Vagina (tissue), 2 donors: ENCODE measurements at regions not wholly inside any gene's neighbourhood (a gene's known extent, or its start where the extent isn't known, plus 50 kb on each side); places are given as distances from the start of the nearest gene placed in this dataset.
"Not testable (repeated sequence)": the region's sequence is repeated elsewhere in the genome, so short reads cannot be mapped to it uniquely, and the experiment has no call there.

Experiments
- POLR2A ChIP-seq, 2 donors: fragments of 450-650 bp; IDR thresholded peaks; one replicate each; pipeline ENCODE4 v1.6.1; 2017; ENCODE audit warnings: antibody characterized with exemption in 2 of 2, mild to moderate bottlenecking in 2 of 2, moderate library complexity in 2 of 2
- POLR2AphosphoS5 ChIP-seq, 2 donors: sonication (generic); formaldehyde crosslinking; IDR thresholded peaks; one replicate each; pipeline ENCODE4 v1.9.0; 2017; ENCODE audit warnings: antibody characterized with exemption in 2 of 2, mild to moderate bottlenecking in 2 of 2, low read depth in 1 of 2; ENCODE audit not compliant: insufficient read depth in 1 of 2
- TF ChIP-seq, protein P1 (sequence below), 3 experiments: fragments of 450-650 bp in 2 of 3; fragments of 200-600 bp in 1 of 3; sonication (generic) in 1 of 3; IDR thresholded peaks; one replicate each; pipeline ENCODE4 v1.5.1; 2017 to 2019; ENCODE audit warnings: antibody characterized with exemption in 3 of 3, mild to moderate bottlenecking in 2 of 3, moderate library complexity in 2 of 3

DNA sequence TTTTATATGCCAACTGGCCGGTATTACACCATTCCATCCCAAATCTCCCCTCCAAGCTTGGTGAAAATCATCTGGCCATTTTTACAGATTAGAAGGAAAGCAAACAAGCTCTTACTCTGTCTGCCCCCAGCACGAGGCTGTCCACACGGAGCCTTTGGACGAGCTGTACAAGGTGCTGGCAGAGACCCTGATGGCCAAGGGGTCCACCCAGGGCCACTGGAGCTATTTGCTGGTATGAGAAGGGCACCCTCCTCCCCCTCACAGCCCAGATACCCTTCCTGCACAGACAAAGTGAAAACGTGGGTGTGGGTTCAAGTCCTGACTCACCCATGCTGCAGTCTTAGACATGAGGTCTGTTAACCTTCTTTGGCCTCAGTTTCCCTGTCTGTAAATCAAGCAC, 84.9 kb upstream of the DRD5 start:
- TF ChIP-seq, protein P1, sequence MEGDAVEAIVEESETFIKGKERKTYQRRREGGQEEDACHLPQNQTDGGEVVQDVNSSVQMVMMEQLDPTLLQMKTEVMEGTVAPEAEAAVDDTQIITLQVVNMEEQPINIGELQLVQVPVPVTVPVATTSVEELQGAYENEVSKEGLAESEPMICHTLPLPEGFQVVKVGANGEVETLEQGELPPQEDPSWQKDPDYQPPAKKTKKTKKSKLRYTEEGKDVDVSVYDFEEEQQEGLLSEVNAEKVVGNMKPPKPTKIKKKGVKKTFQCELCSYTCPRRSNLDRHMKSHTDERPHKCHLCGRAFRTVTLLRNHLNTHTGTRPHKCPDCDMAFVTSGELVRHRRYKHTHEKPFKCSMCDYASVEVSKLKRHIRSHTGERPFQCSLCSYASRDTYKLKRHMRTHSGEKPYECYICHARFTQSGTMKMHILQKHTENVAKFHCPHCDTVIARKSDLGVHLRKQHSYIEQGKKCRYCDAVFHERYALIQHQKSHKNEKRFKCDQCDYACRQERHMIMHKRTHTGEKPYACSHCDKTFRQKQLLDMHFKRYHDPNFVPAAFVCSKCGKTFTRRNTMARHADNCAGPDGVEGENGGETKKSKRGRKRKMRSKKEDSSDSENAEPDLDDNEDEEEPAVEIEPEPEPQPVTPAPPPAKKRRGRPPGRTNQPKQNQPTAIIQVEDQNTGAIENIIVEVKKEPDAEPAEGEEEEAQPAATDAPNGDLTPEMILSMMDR (IDR thresholded peaks at IDR 0.05) = not testable (repeated sequence)
- TF ChIP-seq POLR2A (IDR thresholded peaks at IDR 0.05); POLR2AphosphoS5 (IDR thresholded peaks at IDR 0.05; ENCODE audit: insufficient read depth in 1 of 2, low read depth in 1 of 2): not testable (repeated sequence)
